ENCODE measurements at regions not wholly inside any gene's neighbourhood (a gene's known extent, or its start where the extent isn't known, plus 50 kb on each side); places are given as distances from the start of the nearest gene placed in this dataset.

DNA sequence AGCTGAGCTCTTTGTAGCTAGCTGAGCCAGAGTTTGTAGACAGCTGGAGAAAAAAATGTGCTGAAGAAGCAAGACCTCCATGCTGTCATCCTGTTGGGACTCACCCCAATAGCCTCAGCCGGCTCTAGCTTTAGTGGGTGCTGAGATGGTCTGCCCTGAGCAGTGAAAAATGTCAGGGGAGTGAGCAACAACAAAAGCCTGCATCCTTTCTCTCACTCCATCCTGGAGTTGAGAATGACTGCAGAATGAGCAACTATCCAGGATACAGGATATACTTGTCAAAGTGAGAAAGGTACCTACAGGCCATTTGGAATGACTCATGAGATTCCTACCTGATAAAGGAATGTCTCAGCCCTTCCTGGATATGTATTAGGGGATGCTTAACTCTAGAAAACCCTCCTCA is 146.1 kb upstream of the DLX2 start:
- Histone ChIP-seq H3K4me2 (ENCODE audit: low read length) (no peak overlapping the region), H3K4me1 (ENCODE audit: low read length) (peaks cover 7% of the 10 kb centered on the region; the same call in 1 of the 2 replicates), H3K9me3 (ENCODE audit: insufficient read depth, low read length) (no peaks in the 10 kb centered on the region), H3K79me2 (ENCODE audit: low read length) (no peaks in the 10 kb centered on the region), H3K9ac (ENCODE audit: low read length) (no peak overlapping the region), H3K27me3 (ENCODE audit: low read depth, low read length) (no peaks in the 10 kb centered on the region), H3K36me3 (replicated peaks; ENCODE audit: low read depth, low read length) (no peaks in the 10 kb centered on the region), H3K27ac (ENCODE audit: low read length) (no peak overlapping the region), H2AFZ (ENCODE audit: low read depth, low read length) (no peak overlapping the region), H3K4me3 (ENCODE audit: low read length) (no peak overlapping the region), H4K20me1 (ENCODE audit: insufficient read depth, low read length) (no peaks in the 10 kb centered on the region)
- TF ChIP-seq EZH2phosphoT487 (IDR thresholded peaks at IDR 0.05; ENCODE audit: low read depth), result no peak
- TF ChIP-seq, protein P1, sequence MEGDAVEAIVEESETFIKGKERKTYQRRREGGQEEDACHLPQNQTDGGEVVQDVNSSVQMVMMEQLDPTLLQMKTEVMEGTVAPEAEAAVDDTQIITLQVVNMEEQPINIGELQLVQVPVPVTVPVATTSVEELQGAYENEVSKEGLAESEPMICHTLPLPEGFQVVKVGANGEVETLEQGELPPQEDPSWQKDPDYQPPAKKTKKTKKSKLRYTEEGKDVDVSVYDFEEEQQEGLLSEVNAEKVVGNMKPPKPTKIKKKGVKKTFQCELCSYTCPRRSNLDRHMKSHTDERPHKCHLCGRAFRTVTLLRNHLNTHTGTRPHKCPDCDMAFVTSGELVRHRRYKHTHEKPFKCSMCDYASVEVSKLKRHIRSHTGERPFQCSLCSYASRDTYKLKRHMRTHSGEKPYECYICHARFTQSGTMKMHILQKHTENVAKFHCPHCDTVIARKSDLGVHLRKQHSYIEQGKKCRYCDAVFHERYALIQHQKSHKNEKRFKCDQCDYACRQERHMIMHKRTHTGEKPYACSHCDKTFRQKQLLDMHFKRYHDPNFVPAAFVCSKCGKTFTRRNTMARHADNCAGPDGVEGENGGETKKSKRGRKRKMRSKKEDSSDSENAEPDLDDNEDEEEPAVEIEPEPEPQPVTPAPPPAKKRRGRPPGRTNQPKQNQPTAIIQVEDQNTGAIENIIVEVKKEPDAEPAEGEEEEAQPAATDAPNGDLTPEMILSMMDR (IDR thresholded peaks at IDR 0.05; ENCODE audit: low read depth, low read length), result no peak

GRCh38 chr2:172249334-172249733 is 146.6 kb upstream of the DLX2 start:
- TF ChIP-seq, protein P1 (IDR thresholded peaks at IDR 0.05; ENCODE audit: low read depth, low read length), result no peak
- no peak for TF ChIP-seq EZH2phosphoT487 (IDR thresholded peaks at IDR 0.05; ENCODE audit: low read depth)
- Histone ChIP-seq H2AFZ (ENCODE audit: low read depth, low read length) (no peak overlapping the region), H3K4me1 (ENCODE audit: low read length) (peaks cover 7% of the 10 kb centered on the region; the same call in 1 of the 2 replicates)

GRCh38 chr2:172249986-172250385 is 147.3 kb upstream of the DLX2 start:
- H4K20me1 ChIP-seq (ENCODE audit: insufficient read depth, low read length), result no peaks in the 10 kb centered on the region
- H3K9me3 ChIP-seq (ENCODE audit: insufficient read depth, low read length), result no peaks in the 10 kb centered on the region
- no peak overlapping the region for H2AFZ ChIP-seq (ENCODE audit: low read depth, low read length)
- H3K36me3 ChIP-seq (replicated peaks; ENCODE audit: low read depth, low read length), result no peaks in the 10 kb centered on the region
- 0 out of 2 replicates have a peak, but pooled peaks cover 3% of the 10 kb centered on the region for H3K27me3 ChIP-seq (ENCODE audit: low read depth, low read length)
- no peak overlapping the region for H3K27ac ChIP-seq (ENCODE audit: low read length)
- no peak overlapping the region for H3K4me2 ChIP-seq (ENCODE audit: low read length)
- no peak overlapping the region for H3K4me3 ChIP-seq (ENCODE audit: low read length)
- H3K4me1 ChIP-seq (ENCODE audit: low read length), result peaks cover 7% of the 10 kb centered on the region; the same call in 1 of the 2 replicates
- TF ChIP-seq, protein P1 (IDR thresholded peaks at IDR 0.05; ENCODE audit: low read depth, low read length), result no peak
- no peaks in the 10 kb centered on the region for H3K79me2 ChIP-seq (ENCODE audit: low read length)
- H3K9ac ChIP-seq (ENCODE audit: low read length), result no peak overlapping the region

More at GRCh38 chr2:172249334-172249733, 146.6 kb upstream of the DLX2 start:
- Histone ChIP-seq H3K36me3 (replicated peaks; ENCODE audit: low read depth, low read length) (no peaks in the 10 kb centered on the region), H3K27ac (ENCODE audit: low read length) (no peak overlapping the region), H3K9ac (ENCODE audit: low read length) (no peak overlapping the region), H3K4me2 (ENCODE audit: low read length) (no peak overlapping the region), H3K4me3 (ENCODE audit: low read length) (no peak overlapping the region), H4K20me1 (ENCODE audit: insufficient read depth, low read length) (no peaks in the 10 kb centered on the region), H3K79me2 (ENCODE audit: low read length) (no peaks in the 10 kb centered on the region), H3K9me3 (ENCODE audit: insufficient read depth, low read length) (no peaks in the 10 kb centered on the region), H3K27me3 (ENCODE audit: low read depth, low read length) (no peaks in the 10 kb centered on the region)

- H3K27me3 ChIP-seq (ENCODE audit: low read depth, low read length), result peaks cover 8% of the 10 kb centered on the region; the same call in 1 of the 2 replicates
- H4K20me1 ChIP-seq (ENCODE audit: insufficient read depth, low read length), result no peaks in the 10 kb centered on the region
- H3K4me1 ChIP-seq (ENCODE audit: low read length), result peaks cover 7% of the 10 kb centered on the region; the same call in 1 of the 2 replicates
- H3K4me3 ChIP-seq (ENCODE audit: low read length), result no peak overlapping the region
- TF ChIP-seq, protein P1 (IDR thresholded peaks at IDR 0.05; ENCODE audit: low read depth, low read length), result no peak
- TF ChIP-seq EZH2phosphoT487 (IDR thresholded peaks at IDR 0.05; ENCODE audit: low read depth), result no peak
- H3K9me3 ChIP-seq (ENCODE audit: insufficient read depth, low read length), result no peaks in the 10 kb centered on the region
- no peaks in the 10 kb centered on the region for H3K79me2 ChIP-seq (ENCODE audit: low read length)
- no peak overlapping the region for H3K4me2 ChIP-seq (ENCODE audit: low read length)
- no peak overlapping the region for H3K27ac ChIP-seq (ENCODE audit: low read length)
- H2AFZ ChIP-seq (ENCODE audit: low read depth, low read length), result no peak overlapping the region
- H3K36me3 ChIP-seq (replicated peaks; ENCODE audit: low read depth, low read length), result no peaks in the 10 kb centered on the region
- H3K9ac ChIP-seq (ENCODE audit: low read length), result no peak overlapping the region
Measured at GRCh38 chr2:172251231-172251630, 148.5 kb upstream of the DLX2 start.

Data from OCI-LY3 (cell line).